Thyroid gland (tissue), 4 donors: ENCODE measurements at regions not wholly inside any gene's neighbourhood (a gene's known extent, or its start where the extent isn't known, plus 50 kb on each side); places are given as distances from the start of the nearest gene placed in this dataset.

Source experiments
- DNase-seq, 2 donors: peaks; one replicate each; pipeline ENCODE4 v3.0.0-alpha.2; 2019
- H3K27ac ChIP-seq, 3 donors: fragments of 200-600 bp; sonication (generic); 1 replicate in 2 of 3; 2 replicates in 1 of 3; pipeline ENCODE4 v1.5.1; 2016 to 2019; ENCODE audit warnings: mild to moderate bottlenecking in 1 of 3, moderate library complexity in 1 of 3
- H3K27me3 ChIP-seq: fragments of 200-600 bp; sonication (generic); one replicate; pipeline ENCODE4 v1.5.1; 2019
- H3K36me3 ChIP-seq, 2 donors: fragments of 200-600 bp; sonication (generic); one replicate each; pipeline ENCODE4 v1.5.1; 2016 to 2019
- H3K4me1 ChIP-seq, 2 donors: fragments of 200-600 bp; sonication (generic); one replicate each; pipeline ENCODE4 v1.5.1; 2017 to 2019
- H3K4me3 ChIP-seq, 3 donors: fragments of 200-600 bp; sonication (generic); replicated peaks in 1 of 3; 1 replicate in 2 of 3; 2 replicates in 1 of 3; pipeline ENCODE4 v1.5.1; 2016; ENCODE audit warnings: mild to moderate bottlenecking in 1 of 3
- H3K9me3 ChIP-seq: fragments of 200-600 bp; sonication (generic); one replicate; pipeline ENCODE4 v1.5.1; 2017
- CTCF ChIP-seq, 6 experiments: fragments of 200-600 bp in 3 of 6; fragments of 450-650 bp in 3 of 6; sonication (generic) in 3 of 6; IDR thresholded peaks; one replicate each; pipeline ENCODE4 v1.5.1; 2016 to 2019; ENCODE audit warnings: antibody characterized with exemption in 6 of 6, mild to moderate bottlenecking in 2 of 6, inconsistent platforms in 1 of 6, moderate library complexity in 1 of 6
- POLR2A ChIP-seq, 2 donors: fragments of 450-650 bp; IDR thresholded peaks; one replicate each; pipeline ENCODE4 v1.6.1; 2017; ENCODE audit warnings: antibody characterized with exemption in 2 of 2, mild to moderate bottlenecking in 2 of 2, moderate library complexity in 1 of 2
- WGBS, 2 donors: methylation state at CpG; one replicate each; pipeline ENCODE4 v1.1.5; 2017; 5-methylcytosine and 5-hydroxymethylcytosine counted together
- intact Hi-C: fragments of 100-400 bp; cut with DNase I; formaldehyde crosslinking; loops from one replicate; pipeline ENCODE4 v1.15.1; 2023

- Histone ChIP-seq H3K27me3 (no peaks in the 10 kb centered on the region), H3K4me3 (no peak overlapping the region), H3K27ac (no peak overlapping the region), H3K9me3 (no peaks in the 10 kb centered on the region), H3K4me1 (no peaks in the 10 kb centered on the region), H3K36me3 (no peaks in the 10 kb centered on the region)
- TF ChIP-seq POLR2A (IDR thresholded peaks at IDR 0.05) (no peak), CTCF (IDR thresholded peaks at IDR 0.05) (no peak)
- no peak for DNase-seq
- intact Hi-C loops = no loop called here
Observed at GRCh38 chrX:112527903-112528302, 151.8 kb downstream of the LHFPL1 start.

GRCh38 chrX:112521676-112522075 lies 158.1 kb downstream of the LHFPL1 start:
- DNase-seq = no peak
- intact Hi-C loops = no loop called here
- Histone ChIP-seq H3K27me3 (no peaks in the 10 kb centered on the region), H3K9me3 (no peaks in the 10 kb centered on the region), H3K4me1 (no peaks in the 10 kb centered on the region), H3K27ac (no peak overlapping the region), H3K4me3 (no peak overlapping the region), H3K36me3 (no peaks in the 10 kb centered on the region)
- 66 to 71% methylated on average over 2 of the region's 2 CpGs for WGBS, 2 donors
- TF ChIP-seq CTCF (IDR thresholded peaks at IDR 0.05) (no peak), POLR2A (IDR thresholded peaks at IDR 0.05) (no peak)

GRCh38 chrX:112520124-112520523 lies 159.6 kb downstream of the LHFPL1 start:
- intact Hi-C loops = no loop called here
- no peak overlapping the region for H3K4me3 ChIP-seq
- no peaks in the 10 kb centered on the region for H3K27me3 ChIP-seq
- DNase-seq = no peak
- TF ChIP-seq POLR2A (IDR thresholded peaks at IDR 0.05) (no peak), CTCF (IDR thresholded peaks at IDR 0.05) (no peak)
- H3K36me3 ChIP-seq = no peaks in the 10 kb centered on the region
- H3K27ac ChIP-seq = no peak overlapping the region
- H3K9me3 ChIP-seq = no peaks in the 10 kb centered on the region
- no peaks in the 10 kb centered on the region for H3K4me1 ChIP-seq
- WGBS, 2 donors = 80 to 95% methylated on average over 1 of the region's 1 CpG

- H3K9me3 ChIP-seq = no peaks in the 10 kb centered on the region
- TF ChIP-seq POLR2A (IDR thresholded peaks at IDR 0.05) (no peak), CTCF (IDR thresholded peaks at IDR 0.05) (no peak)
- DNase-seq = peak in 1 of 2 donors; percentile 1
- no peaks in the 10 kb centered on the region for H3K4me1 ChIP-seq
- intact Hi-C loops = no loop called here
- no peaks in the 10 kb centered on the region for H3K36me3 ChIP-seq
- no peak overlapping the region for H3K4me3 ChIP-seq
- 69 to 78% methylated on average over 3 of the region's 3 CpGs for WGBS, 2 donors
- no peaks in the 10 kb centered on the region for H3K27me3 ChIP-seq
- no peak overlapping the region for H3K27ac ChIP-seq
Observed at GRCh38 chrX:112513154-112513553, 166.6 kb downstream of the LHFPL1 start.

- 82 to 88% methylated on average over 3 of the region's 3 CpGs for WGBS, 2 donors
- DNase-seq = no peak
- Histone ChIP-seq H3K36me3 (no peaks in the 10 kb centered on the region), H3K4me1 (no peaks in the 10 kb centered on the region), H3K9me3 (no peaks in the 10 kb centered on the region), H3K4me3 (no peak overlapping the region), H3K27ac (no peak overlapping the region), H3K27me3 (no peaks in the 10 kb centered on the region)
- intact Hi-C loops = no loop called here
- TF ChIP-seq POLR2A (IDR thresholded peaks at IDR 0.05) (no peak), CTCF (IDR thresholded peaks at IDR 0.05) (no peak)
Observed at GRCh38 chrX:112512509-112512908, 167.2 kb downstream of the LHFPL1 start.
